ENCODE measurements at regions not wholly inside any gene's neighbourhood (a gene's known extent, or its start where the extent isn't known, plus 50 kb on each side); places are given as distances from the start of the nearest gene placed in this dataset.

GRCh38 chr9:93875330-93875729 is 79.8 kb downstream of the BARX1 start:
- no peak for DNase-seq

- DNase-seq, result no peak
These were observed 80.9 kb downstream of the BARX1 start for GRCh38 chr9:93874242-93874641.

DNA sequence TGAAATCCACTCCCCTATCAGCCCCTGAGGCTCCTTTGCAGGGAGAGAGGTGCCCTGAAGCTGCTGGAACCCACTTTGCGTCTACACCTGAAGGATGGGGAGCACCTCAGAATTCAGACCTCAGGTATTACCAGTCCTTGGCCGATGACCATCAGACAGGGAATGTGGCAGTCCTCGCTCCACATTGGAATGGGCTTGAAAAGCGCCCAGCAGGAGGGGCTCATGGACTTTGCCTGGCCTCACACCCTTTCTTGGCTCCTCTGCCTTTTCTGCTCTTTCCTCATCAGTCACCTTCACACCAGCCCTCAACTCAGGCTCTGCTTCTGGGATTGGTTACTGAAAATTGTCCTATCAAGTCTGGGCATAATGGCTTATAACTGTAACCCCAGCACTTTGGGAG is 83.9 kb downstream of the BARX1 start:
- no peak for DNase-seq

- no peak for DNase-seq
These were observed 85.3 kb downstream of the BARX1 start for GRCh38 chr9:93869863-93870262.

- DNase-seq, result no peak
These were observed 86.1 kb downstream of the BARX1 start for GRCh38 chr9:93869088-93869487.

GRCh38 chr9:93865716-93866115 is 89.4 kb downstream of the BARX1 start:
- no peak for DNase-seq

DNA sequence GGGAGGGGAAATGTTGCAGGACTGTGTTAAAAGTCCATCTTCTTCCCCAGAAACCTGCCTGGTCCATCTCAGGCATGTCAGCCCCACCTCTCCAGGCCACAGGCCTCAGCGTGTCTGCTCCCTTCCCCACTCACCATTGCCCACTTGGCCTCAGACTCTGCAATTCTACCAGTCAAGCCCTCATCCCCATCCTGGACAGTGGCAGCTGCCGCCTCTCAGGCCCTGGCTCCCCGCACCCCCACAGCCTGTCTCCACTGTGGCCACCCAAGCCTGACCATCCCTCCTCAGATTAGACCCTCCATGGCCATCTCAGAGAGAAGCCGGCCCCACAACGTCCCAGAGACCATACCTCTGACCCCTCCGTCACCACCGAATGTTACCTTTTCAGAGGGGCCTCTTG is 89.9 kb downstream of the BARX1 start:
- no peak for DNase-seq

- DNase-seq, result no peak
These were observed 90.3 kb downstream of the BARX1 start for GRCh38 chr9:93864840-93865239.

- DNase-seq, result no peak
These were observed 91.1 kb downstream of the BARX1 start for GRCh38 chr9:93864032-93864431.

DNA sequence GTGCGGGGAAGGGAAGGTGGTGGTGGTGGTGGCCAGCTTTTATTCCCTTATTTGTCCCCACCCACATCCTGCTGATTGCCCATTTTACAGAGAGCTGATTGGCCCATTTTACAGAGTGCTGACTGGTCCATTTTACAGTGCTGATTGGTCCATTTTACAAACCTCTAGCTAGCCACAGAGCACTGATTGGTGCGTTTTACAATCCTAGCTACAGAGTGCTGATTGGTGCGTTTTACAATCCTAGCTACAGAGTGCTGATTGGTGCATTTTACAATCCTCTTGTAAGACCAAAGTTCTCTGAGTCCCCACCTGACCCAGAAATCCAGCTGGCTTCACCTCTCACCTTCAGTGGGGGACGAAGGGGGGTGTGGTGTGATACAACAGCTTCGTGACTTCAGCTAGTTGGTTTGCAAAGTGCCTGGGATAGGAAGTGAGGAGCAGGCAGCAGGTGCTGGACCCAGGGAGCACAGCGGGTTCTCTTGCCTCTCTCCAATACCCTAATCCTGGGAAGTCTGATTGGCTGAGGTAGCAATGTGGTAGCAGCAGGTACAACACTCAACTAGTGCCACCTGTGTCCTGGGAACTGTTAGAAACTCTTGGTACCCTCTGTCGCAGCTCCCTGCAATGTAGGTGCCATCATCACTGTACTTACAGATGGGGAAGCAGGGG is 92.1 kb downstream of the BARX1 start:
- no peak for DNase-seq

GRCh38 chr9:93861736-93862358 is 93.3 kb downstream of the BARX1 start:
- DNase-seq, result no peak

DNA sequence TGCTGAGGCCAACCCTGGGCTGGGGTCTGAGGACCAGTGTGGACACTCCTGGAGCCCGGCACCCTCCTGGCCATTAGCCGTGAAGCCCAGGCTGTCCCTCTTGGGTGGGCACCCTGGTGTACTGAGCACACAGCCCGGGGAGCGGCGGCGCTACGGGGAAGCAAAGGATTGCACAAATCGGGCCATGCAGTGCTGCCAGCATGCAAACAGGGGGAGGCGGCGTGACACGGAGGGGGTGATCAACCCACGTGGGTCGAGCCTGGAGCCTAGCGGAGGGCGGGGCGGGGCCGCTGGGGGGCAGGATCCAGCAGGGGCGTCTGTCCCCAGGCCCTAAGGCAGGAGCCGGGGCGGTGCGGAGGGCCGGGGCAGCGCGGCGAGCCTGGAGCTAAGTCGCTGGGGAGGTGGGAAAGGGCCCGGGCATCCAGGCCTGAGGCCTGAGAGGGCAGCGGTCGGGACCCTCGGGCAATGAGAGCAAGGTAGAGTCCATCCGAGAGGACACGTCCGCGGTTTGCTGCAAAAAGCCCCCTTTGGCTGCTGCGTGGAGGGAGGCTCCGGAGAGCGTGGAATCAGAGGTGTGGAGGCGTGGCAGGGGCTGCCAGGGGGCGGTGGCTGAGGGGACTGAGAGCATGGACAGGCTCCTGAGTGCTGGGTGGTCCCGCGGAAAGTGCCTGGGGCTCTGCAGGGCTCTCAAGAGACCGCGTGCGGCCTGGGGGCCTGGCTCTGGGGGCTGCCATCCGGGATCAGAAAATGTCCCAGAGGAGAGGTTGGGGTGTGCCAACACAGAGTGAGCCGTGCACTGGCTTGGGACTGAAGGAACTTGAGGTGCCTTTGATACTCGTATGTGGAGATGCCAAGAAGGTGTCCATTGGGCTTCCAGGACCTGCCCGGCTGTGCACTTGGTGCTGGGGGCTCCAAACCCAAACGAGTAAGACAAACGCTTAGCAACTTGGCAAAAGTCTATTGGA is 94.2 kb downstream of the BARX1 start:
- DNase-seq, result no peak

- DNase-seq, result no peak
These were observed 95.5 kb downstream of the BARX1 start for GRCh38 chr9:93859431-93860215.

DNA sequence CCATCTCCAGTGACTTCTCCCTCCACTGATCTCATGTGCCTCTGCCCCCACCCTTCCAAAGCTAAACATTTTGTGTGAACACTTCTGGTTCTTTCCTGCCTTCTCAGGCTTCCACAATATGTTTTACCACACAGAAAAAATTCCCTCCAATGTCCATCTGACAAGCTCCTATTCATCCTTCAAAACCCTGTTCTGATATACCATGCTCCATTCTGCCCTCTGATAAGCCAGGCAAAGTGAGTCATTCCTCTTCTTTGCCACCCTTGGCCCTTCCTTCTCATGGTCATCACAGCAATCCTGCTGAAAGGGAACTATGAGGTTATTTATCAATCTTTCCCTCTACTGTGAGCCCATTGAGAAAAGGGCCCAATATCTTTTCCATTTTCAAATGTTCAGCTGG is 97.6 kb downstream of the BARX1 start:
- DNase-seq, result no peak

DNA sequence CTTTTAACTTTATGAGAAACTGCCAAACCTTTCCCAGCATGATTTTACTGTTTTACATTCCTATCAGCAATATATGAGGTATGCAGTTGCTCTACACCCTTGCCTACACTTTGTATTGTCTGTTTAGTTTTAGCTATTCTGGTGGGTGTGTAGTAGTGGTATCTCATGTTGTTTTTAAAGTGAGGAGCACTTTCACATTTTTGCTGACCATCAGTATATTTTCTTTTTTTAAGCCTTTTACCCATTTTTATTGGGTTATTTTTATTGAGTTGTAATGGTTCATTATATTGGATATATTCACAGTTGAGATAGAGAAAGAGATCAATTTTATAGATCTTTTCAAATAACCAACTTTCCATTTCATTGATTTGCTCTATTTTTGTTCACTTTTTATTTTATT is 102.4 kb downstream of the BARX1 start:
- no peak for DNase-seq

DNA sequence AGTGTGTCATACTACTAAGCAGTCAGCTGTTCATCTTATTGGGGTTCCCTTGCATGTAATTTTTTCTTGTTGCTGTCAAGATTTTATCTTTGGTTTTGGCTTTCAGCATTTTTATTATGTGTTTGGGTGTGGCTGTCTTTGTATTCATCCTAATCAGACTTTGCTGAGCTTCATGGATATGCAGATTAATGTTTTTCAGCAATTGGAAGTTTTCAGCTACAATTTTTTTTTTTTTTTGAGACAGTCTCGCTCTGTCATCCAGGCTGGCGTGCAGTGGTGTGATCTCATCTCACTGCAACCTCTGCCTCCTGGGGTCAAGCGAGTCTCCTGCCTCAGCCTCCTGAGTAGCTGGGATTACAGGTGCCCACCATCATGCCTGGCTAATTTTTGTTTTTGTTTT is 108.8 kb downstream of the BARX1 start:
- no peak for DNase-seq

DNA sequence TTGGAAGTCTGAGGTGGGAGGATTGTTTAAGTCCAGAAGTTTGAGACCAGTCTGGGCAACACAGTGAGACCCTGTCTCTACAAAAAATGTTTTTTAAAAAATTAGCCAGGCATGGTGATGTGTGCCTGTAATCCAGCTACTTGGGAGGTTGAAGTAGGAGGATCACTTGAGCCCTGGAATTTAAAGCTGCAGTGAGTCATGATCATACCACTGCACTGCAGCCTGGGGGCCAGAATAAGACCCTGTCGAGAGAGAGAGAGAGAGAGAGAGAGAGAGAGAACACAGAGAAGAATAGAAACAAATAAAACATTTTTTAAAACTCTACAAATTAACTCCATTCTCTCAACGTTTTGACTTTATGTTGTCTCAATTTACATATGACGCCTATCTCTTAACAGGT is 111.8 kb downstream of the BARX1 start:
- DNase-seq, result no peak

- DNase-seq, result no peak
These were observed 124.5 kb downstream of the BARX1 start for GRCh38 chr9:93830606-93831005.

GRCh38 chr9:93830012-93830596 is 125.1 kb downstream of the BARX1 start:
- DNase-seq, result no peak

- no peak for DNase-seq
These were observed 125.7 kb downstream of the BARX1 start for GRCh38 chr9:93829271-93830011.

DNA sequence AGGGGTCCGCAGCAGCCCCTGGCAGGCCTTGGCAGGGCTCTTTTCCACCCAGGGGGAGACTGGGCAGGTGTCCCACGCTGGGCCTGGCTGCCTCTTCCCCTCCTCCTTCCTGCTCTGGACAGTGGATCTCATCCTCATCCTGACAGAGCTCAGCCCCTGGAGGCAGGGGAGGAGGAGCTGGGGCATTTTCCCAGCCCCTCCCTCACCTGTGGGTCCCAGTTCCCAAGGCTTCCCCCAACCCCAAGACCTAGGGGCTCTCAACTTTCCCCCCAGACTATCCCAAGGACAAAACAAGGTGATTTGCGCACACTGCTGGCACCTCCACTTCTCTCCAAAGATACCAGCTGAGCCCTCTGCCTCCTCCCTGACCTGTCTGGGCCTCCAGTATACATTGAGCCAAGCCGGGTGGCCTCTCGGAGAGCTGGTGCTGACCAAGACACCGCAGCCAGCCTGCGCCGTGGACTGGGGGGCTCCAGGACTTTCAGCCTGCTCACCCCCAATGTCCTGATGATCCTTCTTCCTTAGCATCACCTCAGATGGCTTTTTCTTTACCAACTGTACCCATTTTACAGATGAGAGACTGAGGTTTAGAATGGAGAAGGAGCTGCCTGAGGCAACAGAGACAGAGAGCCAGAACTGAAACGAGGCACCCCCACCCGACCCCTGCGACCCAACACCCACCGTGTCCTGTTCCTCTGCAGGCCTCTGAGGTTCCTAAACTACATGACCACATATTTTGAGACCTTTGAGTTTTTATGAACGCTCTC is 126.6 kb downstream of the BARX1 start:
- no peak for DNase-seq

Data from NCI-H345 (cell line).